Upper lobe of left lung (tissue), 4 donors: ENCODE measurements at regions not wholly inside any gene's neighbourhood (a gene's known extent, or its start where the extent isn't known, plus 50 kb on each side); places are given as distances from the start of the nearest gene placed in this dataset.

ENCODE experiments used
- EP300 ChIP-seq, 4 donors: sonication (generic); formaldehyde crosslinking; IDR thresholded peaks; one replicate each; pipeline ENCODE4 v1.5.1; 2017; ENCODE audit warnings: antibody characterized with exemption in 4 of 4, control low read depth in 2 of 4
- POLR2A ChIP-seq, 4 donors: fragments of 450-650 bp; IDR thresholded peaks; one replicate each; pipeline ENCODE4 v1.5.1; 2016 to 2017; ENCODE audit warnings: antibody characterized with exemption in 4 of 4, mild to moderate bottlenecking in 2 of 4
- POLR2AphosphoS5 ChIP-seq, 2 donors: sonication (generic); formaldehyde crosslinking; IDR thresholded peaks; one replicate each; pipeline ENCODE4 v1.5.1; 2017; ENCODE audit warnings: antibody characterized with exemption in 2 of 2
- TF ChIP-seq, protein P1 (sequence below), 6 experiments: fragments of 450-650 bp in 4 of 6; fragments of 200-600 bp in 2 of 6; sonication (generic) in 2 of 6; IDR thresholded peaks; one replicate each; pipeline ENCODE4 v1.5.1; 2016 to 2019; ENCODE audit warnings: antibody characterized with exemption in 6 of 6

DNA sequence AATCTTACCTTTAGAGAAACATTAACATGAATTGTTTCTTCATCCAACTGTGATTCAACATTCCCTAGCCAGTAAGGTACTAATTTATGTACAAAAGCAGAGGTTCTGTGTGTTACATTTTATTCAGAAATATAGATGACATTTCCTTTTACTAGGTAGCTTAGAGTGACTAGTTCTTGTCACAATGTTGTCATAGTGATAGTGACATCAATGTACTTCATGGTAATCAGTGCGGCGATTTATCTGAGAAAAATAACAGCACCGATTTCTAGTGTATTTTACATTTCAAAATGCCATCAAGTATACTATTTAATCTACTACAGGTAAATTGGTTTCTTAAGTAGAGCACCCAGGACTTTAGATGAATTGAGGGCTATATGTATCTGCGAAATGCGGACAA is 72.1 kb upstream of the DGKB start:
- TF ChIP-seq EP300 (IDR thresholded peaks at IDR 0.05), result no peak
- TF ChIP-seq, protein P1, sequence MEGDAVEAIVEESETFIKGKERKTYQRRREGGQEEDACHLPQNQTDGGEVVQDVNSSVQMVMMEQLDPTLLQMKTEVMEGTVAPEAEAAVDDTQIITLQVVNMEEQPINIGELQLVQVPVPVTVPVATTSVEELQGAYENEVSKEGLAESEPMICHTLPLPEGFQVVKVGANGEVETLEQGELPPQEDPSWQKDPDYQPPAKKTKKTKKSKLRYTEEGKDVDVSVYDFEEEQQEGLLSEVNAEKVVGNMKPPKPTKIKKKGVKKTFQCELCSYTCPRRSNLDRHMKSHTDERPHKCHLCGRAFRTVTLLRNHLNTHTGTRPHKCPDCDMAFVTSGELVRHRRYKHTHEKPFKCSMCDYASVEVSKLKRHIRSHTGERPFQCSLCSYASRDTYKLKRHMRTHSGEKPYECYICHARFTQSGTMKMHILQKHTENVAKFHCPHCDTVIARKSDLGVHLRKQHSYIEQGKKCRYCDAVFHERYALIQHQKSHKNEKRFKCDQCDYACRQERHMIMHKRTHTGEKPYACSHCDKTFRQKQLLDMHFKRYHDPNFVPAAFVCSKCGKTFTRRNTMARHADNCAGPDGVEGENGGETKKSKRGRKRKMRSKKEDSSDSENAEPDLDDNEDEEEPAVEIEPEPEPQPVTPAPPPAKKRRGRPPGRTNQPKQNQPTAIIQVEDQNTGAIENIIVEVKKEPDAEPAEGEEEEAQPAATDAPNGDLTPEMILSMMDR (IDR thresholded peaks at IDR 0.05), result no peak
- TF ChIP-seq POLR2A (IDR thresholded peaks at IDR 0.05), result no peak
- no peak for TF ChIP-seq POLR2AphosphoS5 (IDR thresholded peaks at IDR 0.05)
